ENCODE measurements at regions not wholly inside any gene's neighbourhood (a gene's known extent, or its start where the extent isn't known, plus 50 kb on each side); places are given as distances from the start of the nearest gene placed in this dataset.

DNA sequence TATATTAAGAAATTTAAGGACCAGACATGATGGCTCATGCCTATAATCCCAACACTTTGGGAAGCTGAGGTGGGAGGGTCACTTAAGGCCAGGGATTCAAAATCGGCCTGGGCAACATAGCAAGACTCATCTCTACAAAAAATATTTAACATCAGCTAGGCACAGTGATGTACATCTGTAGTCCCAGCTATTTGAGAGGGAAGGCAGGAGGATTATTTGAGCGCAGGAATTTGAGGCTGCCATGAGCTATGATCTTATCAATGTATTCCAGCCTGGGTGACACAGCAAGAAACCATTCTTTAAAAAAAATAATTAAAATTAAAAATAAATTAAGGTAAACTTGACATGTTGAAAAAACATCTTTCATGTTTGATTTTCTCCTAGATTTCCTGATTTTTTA, 564.2 kb downstream of the MBD2 start:
- no peak overlapping the region for H3K9ac ChIP-seq (ENCODE audit: low read length)
- ATAC-seq (ENCODE audit: low read depth) (no peak), DNase-seq (no peak)
- WGBS (ENCODE audit: insufficient coverage) = no CpG with 5 or more reads among the region's 2 CpGs
- Mint-ChIP-seq H3K4me3 (no peak overlapping the region), H3K9me3 (ENCODE audit: insufficient read depth) (peaks cover 7% of the 10 kb centered on the region), H3K27ac (no peak overlapping the region), H3K4me1 (no peaks in the 10 kb centered on the region), H3K27me3 (no peaks in the 10 kb centered on the region)
- no peaks in the 10 kb centered on the region for H3K27me3 ChIP-seq (replicated peaks in 1 of 4; ENCODE audit: control extremely low read depth in 1 of 4, control insufficient read depth in 3 of 4, insufficient read depth in 4 of 4, low read length in 3 of 4)
- H3K27ac ChIP-seq (ENCODE audit: low read length in 2 of 2) = no peak overlapping the region
- no peaks in the 10 kb centered on the region for H3K79me2 ChIP-seq (ENCODE audit: control insufficient read depth, insufficient read depth, low read length)
- no peak overlapping the region for H2AFZ ChIP-seq (ENCODE audit: insufficient read depth, low read depth, low read length, poor library complexity, severe bottlenecking)
- no peak overlapping the region for H3K4me3 ChIP-seq (ENCODE audit: control extremely low read depth in 1 of 5, extremely low read depth in 1 of 5, insufficient read depth in 1 of 5, low read depth in 2 of 5, low read length in 4 of 5)
- no peaks in the 10 kb centered on the region for H3K4me1 ChIP-seq (ENCODE audit: control insufficient read depth in 2 of 2, insufficient read depth in 2 of 2, low read length in 2 of 2)
- H3K36me3 ChIP-seq (replicated peaks in 1 of 2; ENCODE audit: control extremely low read depth in 1 of 2, control insufficient read depth in 1 of 2, extremely low read depth in 1 of 2, insufficient read depth in 2 of 2, low read length in 1 of 2) = no peaks in the 10 kb centered on the region
- H3K4me2 ChIP-seq (replicated peaks; ENCODE audit: low read depth, low read length, poor library complexity, severe bottlenecking) = no peak overlapping the region
- TF ChIP-seq CTCF (IDR thresholded peaks at IDR 0.05) (no peak), EZH2 (IDR thresholded peaks at IDR 0.05; ENCODE audit: borderline replicate concordance, insufficient read depth, low read depth, low read length, poor library complexity, severe bottlenecking) (no peak)
- CTCF ChIA-PET = no interaction called here
- POLR2A ChIA-PET = no interaction called here
- intact Hi-C loops (cut with micrococcal nuclease) = no loop called here
- peaks cover 0 to 4% (median 3%) of the 10 kb centered on the region in 3 donors for H3K9me3 ChIP-seq (ENCODE audit: control extremely low read depth in 1 of 3, control insufficient read depth in 2 of 3, insufficient read depth in 1 of 3, low read length in 2 of 3)
- no peaks in the 10 kb centered on the region for H4K20me1 ChIP-seq (ENCODE audit: control insufficient read depth, insufficient read depth, low read length, poor library complexity, severe bottlenecking)

DNA sequence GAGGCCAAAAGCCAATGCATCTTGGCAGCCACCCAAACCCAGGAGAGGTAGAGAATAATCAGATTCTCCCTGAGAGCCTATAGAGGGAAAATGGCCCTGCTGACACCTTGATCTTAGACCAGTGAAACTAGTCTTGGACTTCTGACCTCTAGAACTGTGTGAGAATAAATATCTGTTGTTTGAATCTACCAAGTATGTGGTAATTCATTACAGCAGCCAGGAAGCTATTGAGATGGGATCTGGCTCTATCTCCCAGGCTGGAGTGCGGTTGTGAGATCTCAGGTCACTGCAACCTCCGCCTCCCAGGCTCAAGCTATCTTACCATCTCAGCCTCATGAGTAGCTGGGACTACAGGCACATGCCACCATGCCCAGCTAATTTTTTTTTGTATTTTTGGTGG, 567.2 kb downstream of the MBD2 start:
- Histone ChIP-seq H3K27me3 (replicated peaks in 1 of 4; ENCODE audit: control extremely low read depth in 1 of 4, control insufficient read depth in 3 of 4, insufficient read depth in 4 of 4, low read length in 3 of 4) (no peaks in the 10 kb centered on the region), H4K20me1 (ENCODE audit: control insufficient read depth, insufficient read depth, low read length, poor library complexity, severe bottlenecking) (no peaks in the 10 kb centered on the region), H3K79me2 (ENCODE audit: control insufficient read depth, insufficient read depth, low read length) (no peaks in the 10 kb centered on the region), H3K4me3 (ENCODE audit: control extremely low read depth in 1 of 5, extremely low read depth in 1 of 5, insufficient read depth in 1 of 5, low read depth in 2 of 5, low read length in 4 of 5) (no peak overlapping the region), H3K4me1 (ENCODE audit: control insufficient read depth in 2 of 2, insufficient read depth in 2 of 2, low read length in 2 of 2) (no peaks in the 10 kb centered on the region), H3K9ac (ENCODE audit: low read length) (no peak overlapping the region), H2AFZ (ENCODE audit: insufficient read depth, low read depth, low read length, poor library complexity, severe bottlenecking) (no peak overlapping the region), H3K9me3 (ENCODE audit: control extremely low read depth in 1 of 3, control insufficient read depth in 2 of 3, insufficient read depth in 1 of 3, low read length in 2 of 3) (peaks cover 0 to 3% (median 0%) of the 10 kb centered on the region in 3 donors), H3K36me3 (replicated peaks in 1 of 2; ENCODE audit: control extremely low read depth in 1 of 2, control insufficient read depth in 1 of 2, extremely low read depth in 1 of 2, insufficient read depth in 2 of 2, low read length in 1 of 2) (no peaks in the 10 kb centered on the region), H3K27ac (ENCODE audit: low read length in 2 of 2) (no peak overlapping the region), H3K4me2 (replicated peaks; ENCODE audit: low read depth, low read length, poor library complexity, severe bottlenecking) (no peak overlapping the region)
- Mint-ChIP-seq H3K27me3 (no peaks in the 10 kb centered on the region), H3K27ac (no peak overlapping the region), H3K4me3 (no peak overlapping the region), H3K4me1 (no peaks in the 10 kb centered on the region), H3K9me3 (ENCODE audit: insufficient read depth) (peaks cover 3% of the 10 kb centered on the region)
- DNase-seq (no peak), ATAC-seq (ENCODE audit: low read depth) (no peak)
- CTCF ChIA-PET = no interaction called here
- POLR2A ChIA-PET = no interaction called here
- TF ChIP-seq EZH2 (IDR thresholded peaks at IDR 0.05; ENCODE audit: borderline replicate concordance, insufficient read depth, low read depth, low read length, poor library complexity, severe bottlenecking) = no peak
- intact Hi-C loops (cut with micrococcal nuclease) = no loop called here
- 44% methylated on average over 2 of the region's 2 CpGs for WGBS (ENCODE audit: insufficient coverage)

Data from B cell (primary cell).